ENCODE measurements at regions not wholly inside any gene's neighbourhood (a gene's known extent, or its start where the extent isn't known, plus 50 kb on each side); places are given as distances from the start of the nearest gene placed in this dataset.

DNA sequence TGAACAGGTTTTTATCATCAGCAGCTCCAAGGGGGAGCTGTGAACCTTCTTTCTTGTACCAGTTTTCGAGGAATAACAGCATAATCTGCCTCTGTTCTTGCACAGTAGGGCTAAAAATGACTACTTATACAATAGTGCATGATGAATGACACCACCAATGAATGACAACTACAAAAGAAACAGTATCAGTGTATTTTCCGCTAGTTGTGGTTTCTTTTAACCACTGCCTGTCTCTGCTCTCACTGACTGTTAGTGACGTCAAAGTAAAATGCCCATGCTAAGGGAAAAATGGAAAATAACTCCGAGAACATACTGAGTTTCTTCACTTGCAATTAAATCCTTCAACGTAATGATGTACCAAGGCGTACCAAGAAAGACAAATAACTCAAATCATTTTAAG is 294.9 kb downstream of the MAP2K6 start:
- TF ChIP-seq POLR2AphosphoS5 (IDR thresholded peaks at IDR 0.05; ENCODE audit: borderline replicate concordance, low read depth, low read length) (no peak), FOXP2 (optimal IDR thresholded peaks at IDR 0.05; ENCODE audit: control extremely low read depth, extremely low read length, insufficient read depth) (no peak)
